ENCODE measurements at regions not wholly inside any gene's neighbourhood (a gene's known extent, or its start where the extent isn't known, plus 50 kb on each side); places are given as distances from the start of the nearest gene placed in this dataset.

DNA sequence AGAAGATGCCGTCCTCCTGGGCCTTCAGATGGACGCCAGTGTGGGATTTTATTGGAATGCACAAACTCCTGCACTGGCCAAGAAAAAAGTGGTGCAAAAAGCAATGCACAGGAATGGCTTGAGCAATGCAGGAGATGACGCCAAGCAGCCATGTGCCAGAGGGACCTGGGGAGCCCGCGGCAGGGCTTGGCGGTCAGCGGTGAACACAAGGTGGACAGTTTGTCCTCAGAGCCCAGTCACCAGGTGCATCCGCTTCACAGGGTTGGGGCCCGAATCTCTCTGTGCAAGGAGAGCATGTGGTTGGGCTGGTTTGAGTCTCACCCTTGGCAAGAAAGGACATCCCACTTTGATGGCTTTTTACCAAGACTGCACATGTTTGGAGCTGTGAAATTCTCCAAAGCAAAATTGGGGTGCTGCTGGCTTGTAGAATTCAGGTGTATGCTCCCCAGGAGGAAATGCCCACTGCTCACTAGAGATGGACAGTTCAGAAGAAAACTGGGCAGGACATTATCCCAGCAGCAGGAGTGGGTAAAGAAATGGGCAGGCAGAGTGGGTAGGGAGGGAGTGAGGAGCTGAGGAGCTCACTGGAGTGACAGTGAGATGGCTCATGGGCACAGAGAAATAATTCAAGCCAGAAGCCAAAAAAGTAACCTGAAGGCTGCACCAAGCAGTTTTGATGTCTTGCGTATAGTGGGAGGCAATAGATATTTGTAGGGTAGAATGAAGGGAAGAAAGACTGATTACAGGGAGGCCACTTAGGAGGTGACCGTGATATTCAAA is 463.9 kb downstream of the MTRR start:
- no peaks in the 10 kb centered on the region for H3K27me3 ChIP-seq (replicated peaks in 1 of 2; ENCODE audit: control insufficient read depth in 2 of 2, insufficient read depth in 2 of 2, low read length in 1 of 2)
- ATAC-seq (no peak), FAIRE-seq (no peak), DNase-seq (ENCODE audit: low read depth, low spot score) (no peak)
- no peak overlapping the region for H3K9ac ChIP-seq (ENCODE audit: control insufficient read depth, insufficient read depth, low read length)
- RAD21 ChIA-PET (ENCODE audit: unreplicated experiment): no interaction called here
- in situ Hi-C loops (cut with MboI) (no loop called here), intact Hi-C loops (cut with micrococcal nuclease; ENCODE audit: unreplicated experiment) (no loop called here)
- no TSS peak for BruUV-seq (replicated peaks)
- SMC1A ChIA-PET (ENCODE audit: uncharacterized antibody, unreplicated experiment): no interaction called here
- H3K9me3 ChIP-seq (replicated peaks; ENCODE audit: control insufficient read depth, insufficient read depth, low read length): no peaks in the 10 kb centered on the region
- H3K4me2 ChIP-seq (ENCODE audit: control insufficient read depth, insufficient read depth): no peak overlapping the region
- H2AFZ ChIP-seq (ENCODE audit: control insufficient read depth, low read depth, low read length): no peak overlapping the region
- POLR2A ChIA-PET: no interaction called here
- no peaks in the 10 kb centered on the region for H4K20me1 ChIP-seq (ENCODE audit: control insufficient read depth, insufficient read depth)
- no peaks in the 10 kb centered on the region for H3K4me1 ChIP-seq (ENCODE audit: control insufficient read depth, insufficient read depth, low read length)
- CTCF ChIA-PET: no interaction called here
- WGBS (ENCODE audit: insufficient coverage, insufficient replicate concordance, low lambda C conversion rate, missing lambda C conversion rate): 41% methylated on average over 11 of the region's 11 CpGs
- no peaks in the 10 kb centered on the region for H3K79me2 ChIP-seq (ENCODE audit: control insufficient read depth, insufficient read depth, low read length)
- H3K4me3 ChIP-seq: no peak overlapping the region
- H3K27ac ChIP-seq (ENCODE audit: control insufficient read depth, insufficient read depth): no peak overlapping the region
- H3K36me3 ChIP-seq (ENCODE audit: control insufficient read depth in 2 of 2, insufficient read depth in 2 of 2, low read length in 1 of 2): no peaks in the 10 kb centered on the region
- no peak for TF ChIP-seq ZNF217 (IDR thresholded peaks at IDR 0.05)
- TF ChIP-seq, protein P1, sequence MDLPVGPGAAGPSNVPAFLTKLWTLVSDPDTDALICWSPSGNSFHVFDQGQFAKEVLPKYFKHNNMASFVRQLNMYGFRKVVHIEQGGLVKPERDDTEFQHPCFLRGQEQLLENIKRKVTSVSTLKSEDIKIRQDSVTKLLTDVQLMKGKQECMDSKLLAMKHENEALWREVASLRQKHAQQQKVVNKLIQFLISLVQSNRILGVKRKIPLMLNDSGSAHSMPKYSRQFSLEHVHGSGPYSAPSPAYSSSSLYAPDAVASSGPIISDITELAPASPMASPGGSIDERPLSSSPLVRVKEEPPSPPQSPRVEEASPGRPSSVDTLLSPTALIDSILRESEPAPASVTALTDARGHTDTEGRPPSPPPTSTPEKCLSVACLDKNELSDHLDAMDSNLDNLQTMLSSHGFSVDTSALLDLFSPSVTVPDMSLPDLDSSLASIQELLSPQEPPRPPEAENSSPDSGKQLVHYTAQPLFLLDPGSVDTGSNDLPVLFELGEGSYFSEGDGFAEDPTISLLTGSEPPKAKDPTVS (IDR thresholded peaks at IDR 0.05; ENCODE audit: low read depth, low read length): no peak
- TF ChIP-seq TCF3 (IDR thresholded peaks at IDR 0.05; ENCODE audit: borderline replicate concordance, insufficient read depth, low read depth, low read length): no peak
- TF ChIP-seq, protein P2, sequence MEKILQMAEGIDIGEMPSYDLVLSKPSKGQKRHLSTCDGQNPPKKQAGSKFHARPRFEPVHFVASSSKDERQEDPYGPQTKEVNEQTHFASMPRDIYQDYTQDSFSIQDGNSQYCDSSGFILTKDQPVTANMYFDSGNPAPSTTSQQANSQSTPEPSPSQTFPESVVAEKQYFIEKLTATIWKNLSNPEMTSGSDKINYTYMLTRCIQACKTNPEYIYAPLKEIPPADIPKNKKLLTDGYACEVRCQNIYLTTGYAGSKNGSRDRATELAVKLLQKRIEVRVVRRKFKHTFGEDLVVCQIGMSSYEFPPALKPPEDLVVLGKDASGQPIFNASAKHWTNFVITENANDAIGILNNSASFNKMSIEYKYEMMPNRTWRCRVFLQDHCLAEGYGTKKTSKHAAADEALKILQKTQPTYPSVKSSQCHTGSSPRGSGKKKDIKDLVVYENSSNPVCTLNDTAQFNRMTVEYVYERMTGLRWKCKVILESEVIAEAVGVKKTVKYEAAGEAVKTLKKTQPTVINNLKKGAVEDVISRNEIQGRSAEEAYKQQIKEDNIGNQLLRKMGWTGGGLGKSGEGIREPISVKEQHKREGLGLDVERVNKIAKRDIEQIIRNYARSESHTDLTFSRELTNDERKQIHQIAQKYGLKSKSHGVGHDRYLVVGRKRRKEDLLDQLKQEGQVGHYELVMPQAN (conservative IDR thresholded peaks at IDR 0.05): no peak
- TF ChIP-seq JUND (IDR thresholded peaks at IDR 0.05; ENCODE audit: low read depth, low read length): no peak
- TF ChIP-seq, protein P3, sequence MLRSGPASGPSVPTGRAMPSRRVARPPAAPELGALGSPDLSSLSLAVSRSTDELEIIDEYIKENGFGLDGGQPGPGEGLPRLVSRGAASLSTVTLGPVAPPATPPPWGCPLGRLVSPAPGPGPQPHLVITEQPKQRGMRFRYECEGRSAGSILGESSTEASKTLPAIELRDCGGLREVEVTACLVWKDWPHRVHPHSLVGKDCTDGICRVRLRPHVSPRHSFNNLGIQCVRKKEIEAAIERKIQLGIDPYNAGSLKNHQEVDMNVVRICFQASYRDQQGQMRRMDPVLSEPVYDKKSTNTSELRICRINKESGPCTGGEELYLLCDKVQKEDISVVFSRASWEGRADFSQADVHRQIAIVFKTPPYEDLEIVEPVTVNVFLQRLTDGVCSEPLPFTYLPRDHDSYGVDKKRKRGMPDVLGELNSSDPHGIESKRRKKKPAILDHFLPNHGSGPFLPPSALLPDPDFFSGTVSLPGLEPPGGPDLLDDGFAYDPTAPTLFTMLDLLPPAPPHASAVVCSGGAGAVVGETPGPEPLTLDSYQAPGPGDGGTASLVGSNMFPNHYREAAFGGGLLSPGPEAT (IDR thresholded peaks at IDR 0.05; ENCODE audit: low read depth): no peak
- TF ChIP-seq ZZZ3 (IDR thresholded peaks at IDR 0.05; ENCODE audit: control insufficient read depth, insufficient read length, low read depth): no peak
- no peak for TF ChIP-seq MTA2 (IDR thresholded peaks at IDR 0.05; ENCODE audit: low read depth)
- TF ChIP-seq MEF2A (IDR thresholded peaks at IDR 0.05; ENCODE audit: insufficient read depth, low read depth, low read length): no peak
- TF ChIP-seq BACH1 (IDR thresholded peaks at IDR 0.05; ENCODE audit: borderline replicate concordance): no peak
- no peak for TF ChIP-seq CHD4 (IDR thresholded peaks at IDR 0.05)
- TF ChIP-seq ASH2L (IDR thresholded peaks at IDR 0.05; ENCODE audit: borderline replicate concordance, low read depth): no peak
- TF ChIP-seq ETV6 (conservative IDR thresholded peaks at IDR 0.05 in 1 of 2, IDR thresholded peaks at IDR 0.05 in 1 of 2; ENCODE audit: borderline replicate concordance in 1 of 2, low read depth in 1 of 2): no peak
- no peak for TF ChIP-seq PAX5 (IDR thresholded peaks at IDR 0.05; ENCODE audit: borderline replicate concordance, low read depth, low read length)
- no peak for TF ChIP-seq RBBP5 (conservative IDR thresholded peaks at IDR 0.05)
- TF ChIP-seq BHLHE40 (IDR thresholded peaks at IDR 0.05; ENCODE audit: borderline replicate concordance in 1 of 2, low read depth in 2 of 2, low read length in 1 of 2): no peak

All from GM12878 (cell line).